ENCODE measurements at regions not wholly inside any gene's neighbourhood (a gene's known extent, or its start where the extent isn't known, plus 50 kb on each side); places are given as distances from the start of the nearest gene placed in this dataset.

DNA sequence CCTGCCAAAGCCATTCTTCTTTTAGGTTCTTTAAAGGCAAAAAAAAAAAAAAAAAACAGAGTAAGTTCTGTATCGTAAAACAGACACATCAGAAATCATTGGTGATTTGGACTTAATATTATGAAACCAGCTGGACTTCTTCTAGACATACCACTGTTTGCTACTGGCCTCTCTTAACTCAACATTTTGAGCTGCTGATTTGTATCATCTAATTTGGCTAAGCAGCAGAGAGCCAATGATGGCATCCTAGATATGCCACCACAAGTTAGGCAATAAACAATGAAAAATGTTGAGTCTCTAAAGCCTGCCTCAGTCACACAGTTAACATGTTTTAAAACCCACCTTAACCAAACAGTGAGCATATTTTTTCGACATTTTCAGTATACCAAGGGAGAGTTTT is 1034.3 kb upstream of the NXPH2 start:
- no peak for DNase-seq

GRCh38 chr2:139813340-139813739 is 1033.2 kb upstream of the NXPH2 start:
- DNase-seq: no peak

- no peak for DNase-seq
These were observed 1025.3 kb upstream of the NXPH2 start for GRCh38 chr2:139805441-139805840.

GRCh38 chr2:139798391-139798790 is 1018.2 kb upstream of the NXPH2 start:
- DNase-seq: no peak

GRCh38 chr2:139790807-139791752 is 1010.9 kb upstream of the NXPH2 start:
- DNase-seq: peak; percentile 22

- DNase-seq: no peak
These were observed 1009.9 kb upstream of the NXPH2 start for GRCh38 chr2:139790136-139790535.

DNA sequence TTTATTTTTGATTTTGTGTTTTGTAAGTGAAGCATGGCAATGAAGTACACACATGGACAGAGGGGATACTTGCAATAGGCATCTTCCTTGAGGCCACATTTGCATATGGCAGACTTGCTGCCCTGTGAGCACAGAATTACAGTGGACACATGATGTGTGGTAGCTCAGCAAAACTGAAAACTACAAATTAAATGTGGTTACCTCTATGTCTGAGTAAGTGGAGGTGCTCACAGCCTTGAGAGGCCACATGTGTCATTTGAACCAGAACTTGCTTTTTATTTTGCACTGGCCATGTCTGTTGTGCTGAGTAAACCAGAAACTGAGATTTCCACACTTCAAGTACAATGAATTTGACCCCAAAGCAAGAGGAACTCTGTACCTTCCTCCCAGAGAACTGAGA is 998.5 kb upstream of the NXPH2 start:
- no peak for DNase-seq

DNA sequence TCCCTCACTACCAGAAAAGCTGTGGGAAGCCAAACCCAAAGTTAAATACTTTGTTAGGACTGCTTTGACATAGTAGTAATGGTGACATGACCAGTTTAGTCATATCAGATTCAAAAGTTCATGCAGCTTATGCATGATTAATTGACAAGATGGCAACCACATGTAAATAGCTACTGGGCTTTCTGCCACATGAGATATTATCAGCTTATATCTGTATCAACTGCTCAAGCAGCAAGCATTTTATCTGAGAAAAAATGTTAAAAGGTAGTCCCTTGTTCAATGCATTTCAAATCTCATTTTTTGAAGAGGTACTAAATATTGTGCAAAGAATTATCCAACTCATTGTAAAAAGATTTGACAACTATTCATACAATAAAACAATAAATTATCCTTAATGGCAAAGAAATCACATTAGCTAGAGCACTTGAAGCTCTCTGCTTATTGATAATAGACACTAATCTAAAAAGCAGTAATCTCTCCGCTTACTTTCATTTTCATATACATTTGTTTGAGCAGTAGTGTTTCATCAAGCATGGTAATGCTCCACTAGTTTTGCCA is 993.6 kb upstream of the NXPH2 start:
- no peak for DNase-seq

DNA sequence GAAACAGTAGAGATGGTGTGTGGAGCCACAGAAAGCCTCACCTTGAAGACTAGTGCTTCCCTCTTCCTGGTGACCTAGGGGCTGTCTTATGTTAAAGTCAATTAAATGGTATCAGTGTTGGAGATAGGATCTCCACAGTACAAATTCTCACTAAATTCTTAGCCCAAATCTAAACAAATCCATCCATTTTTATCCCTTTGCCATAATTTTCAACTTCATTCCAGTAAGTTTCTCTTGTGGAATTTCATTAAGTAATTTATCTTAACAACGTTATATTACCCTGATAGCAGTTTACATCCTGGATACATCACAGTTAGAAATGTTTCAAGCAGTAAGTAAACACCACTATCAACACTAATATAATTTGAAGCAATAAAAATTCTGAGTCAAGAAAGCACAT is 989.4 kb upstream of the NXPH2 start:
- DNase-seq: no peak

DNA sequence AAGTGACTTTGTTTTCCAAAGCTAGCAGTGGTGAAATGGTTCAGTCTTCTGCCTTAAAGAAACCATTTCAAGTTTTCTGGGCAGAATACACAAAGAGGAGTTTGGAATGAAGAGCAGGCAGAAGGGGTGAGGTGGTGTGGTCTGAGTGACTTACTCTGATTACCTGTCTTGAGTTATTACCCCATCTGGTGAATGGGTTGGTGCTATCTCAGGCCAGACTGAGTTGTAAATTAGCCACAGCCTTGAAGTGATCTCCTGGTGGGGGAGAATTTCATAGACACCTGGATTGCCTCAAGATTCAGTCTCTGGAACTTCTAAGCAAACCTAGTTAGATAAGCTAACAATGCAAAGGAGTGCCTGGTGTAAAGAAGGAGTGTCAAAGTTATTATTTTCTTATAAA is 983.5 kb upstream of the NXPH2 start:
- DNase-seq: no peak

DNA sequence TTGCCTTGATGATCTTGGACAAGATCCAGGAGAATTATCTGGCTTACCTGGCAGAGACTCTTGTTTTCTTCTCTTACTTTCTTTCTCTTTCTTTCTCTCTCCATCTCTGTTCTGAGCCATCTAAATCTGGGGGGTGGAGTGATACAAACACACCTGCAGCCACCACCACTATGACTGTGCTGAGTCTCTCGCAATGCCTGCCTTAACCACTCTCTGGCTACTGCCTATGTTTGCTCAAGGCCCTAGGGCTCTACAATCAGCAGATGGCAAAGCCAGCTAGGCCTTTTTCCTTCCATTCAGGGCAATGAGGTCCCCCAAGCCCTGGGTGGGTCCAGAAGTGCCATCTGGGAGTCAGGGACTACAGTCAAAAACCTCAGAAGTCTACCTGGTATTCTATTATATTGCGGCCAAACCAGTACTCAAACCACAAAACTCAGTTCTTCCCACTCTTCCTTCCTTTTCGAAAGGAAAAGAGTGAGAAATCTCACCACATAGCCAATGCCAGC is 978.9 kb upstream of the NXPH2 start:
- DNase-seq: no peak

DNA sequence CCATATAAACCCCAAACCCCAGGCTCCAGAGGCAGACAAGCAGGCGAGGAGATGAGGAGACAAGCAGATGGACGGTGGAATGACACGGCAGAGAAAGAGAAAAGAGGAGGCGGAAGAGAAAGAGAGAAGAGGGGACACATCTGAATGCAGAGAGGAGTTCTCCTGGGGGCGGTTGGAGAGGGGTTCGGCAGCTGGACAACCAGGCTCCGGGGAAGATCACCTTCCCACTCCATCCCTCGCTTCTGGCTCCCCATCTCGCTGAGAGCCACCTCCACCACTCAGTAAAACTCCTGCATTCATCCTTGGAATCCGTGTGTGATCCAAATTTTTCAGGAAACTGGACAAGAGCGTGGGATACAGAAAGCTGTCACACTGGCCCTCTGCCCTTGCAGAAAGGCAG is 966.7 kb upstream of the NXPH2 start:
- DNase-seq: no peak

- DNase-seq: no peak
These were observed 964.1 kb upstream of the NXPH2 start for GRCh38 chr2:139744273-139744672.

DNA sequence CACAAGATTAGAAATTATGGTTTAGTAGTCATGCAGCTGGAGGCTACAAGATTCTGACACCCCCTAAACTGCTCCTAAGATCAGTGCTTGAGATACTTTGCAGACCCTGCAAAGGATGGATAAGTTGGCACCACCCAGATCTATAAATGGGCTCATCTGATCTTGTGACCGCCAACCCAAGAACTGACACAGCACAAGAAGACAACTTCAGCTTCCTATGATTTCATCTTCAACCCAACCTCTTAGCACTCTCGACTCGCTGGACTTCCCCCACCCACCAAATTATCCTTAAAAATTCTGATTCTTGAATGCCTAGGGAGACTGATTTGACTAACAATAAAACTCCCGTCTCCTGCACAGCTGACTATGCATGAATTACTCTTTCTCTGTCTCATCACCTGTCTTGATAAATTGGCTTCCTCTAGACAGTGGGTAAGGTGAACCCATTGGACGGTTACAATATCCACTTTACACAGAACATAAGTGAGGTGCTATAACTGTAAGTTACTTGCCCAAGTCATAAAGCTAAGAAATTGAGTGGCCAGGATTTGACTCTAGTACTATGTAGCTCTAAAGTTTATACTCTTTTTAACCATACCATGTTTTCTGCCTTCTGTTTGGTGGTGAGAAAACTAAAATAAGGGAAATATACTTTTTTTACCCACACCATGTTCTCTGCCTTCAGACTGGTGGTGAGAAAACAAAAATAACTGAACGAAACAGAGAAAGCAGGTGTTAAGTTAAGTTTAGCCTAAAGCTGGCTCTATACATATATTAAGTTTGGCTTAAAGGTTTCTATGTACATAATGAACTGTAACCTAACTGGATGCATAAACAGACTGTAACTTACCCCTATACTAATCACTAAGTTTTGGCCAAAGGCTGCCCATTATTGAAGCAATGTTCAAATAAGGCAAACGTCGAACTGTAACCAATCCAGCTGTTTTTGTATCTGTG is 962.3 kb upstream of the NXPH2 start:
- no peak for DNase-seq

- DNase-seq: no peak
These were observed 957.5 kb upstream of the NXPH2 start for GRCh38 chr2:139737659-139738058.

DNA sequence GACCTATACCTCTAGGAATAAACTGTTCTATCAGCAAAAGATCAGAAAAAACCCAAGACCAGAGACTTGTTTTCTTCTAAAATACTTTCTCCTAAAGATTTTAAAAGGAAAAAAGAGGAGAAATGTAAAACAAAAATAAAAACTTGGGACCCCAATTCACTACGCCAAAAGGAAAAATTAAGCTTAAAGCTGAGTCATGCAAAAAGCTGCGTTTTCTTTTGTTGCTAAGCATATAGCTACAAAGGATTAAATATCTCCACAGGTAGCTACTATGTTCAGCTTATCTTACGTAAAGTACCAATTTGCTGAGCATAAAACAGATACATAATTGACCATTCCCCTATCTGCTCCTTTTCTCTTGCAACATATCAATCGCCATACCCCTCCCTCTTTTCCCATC is 950.0 kb upstream of the NXPH2 start:
- DNase-seq: no peak

GRCh38 chr2:139721411-139721995 is 941.3 kb upstream of the NXPH2 start:
- no peak for DNase-seq

DNA sequence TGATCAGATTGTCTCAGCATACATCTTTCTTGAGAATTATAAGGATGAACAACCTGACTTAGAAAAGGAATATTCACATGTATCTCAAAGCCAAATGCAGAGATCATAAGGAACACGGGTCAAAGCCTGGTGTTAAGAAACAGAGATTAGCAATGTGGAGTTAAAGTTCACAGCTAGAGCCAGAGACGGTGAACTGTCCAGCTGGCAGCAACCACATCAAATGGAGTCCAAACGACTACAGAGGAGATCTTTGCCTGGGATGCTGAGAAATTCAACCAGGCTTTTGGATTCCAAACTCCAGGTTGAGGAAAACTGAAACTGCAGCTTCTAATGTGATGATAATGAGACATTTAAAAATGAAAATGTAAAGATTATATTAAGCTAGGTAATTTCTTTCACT is 939.9 kb upstream of the NXPH2 start:
- no peak for DNase-seq

DNA sequence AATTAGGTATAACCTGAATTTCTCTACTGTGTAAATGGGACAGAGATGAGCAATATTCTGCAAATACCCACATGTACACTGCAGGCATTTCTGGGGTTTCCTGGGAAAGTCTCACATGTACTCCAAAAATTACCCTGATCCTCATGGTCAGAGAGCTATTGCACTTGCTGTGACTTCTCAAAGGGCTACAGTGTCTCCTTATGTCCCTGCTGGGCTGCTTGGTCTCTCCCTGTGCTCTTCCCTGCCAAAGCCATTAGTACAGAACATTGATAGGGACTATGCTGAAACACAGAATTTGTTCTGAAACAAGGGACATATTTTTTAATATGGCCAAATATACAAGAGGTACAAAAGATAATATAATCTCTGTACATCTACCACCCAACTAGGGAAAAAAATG is 924.4 kb upstream of the NXPH2 start:
- DNase-seq: no peak

DNA sequence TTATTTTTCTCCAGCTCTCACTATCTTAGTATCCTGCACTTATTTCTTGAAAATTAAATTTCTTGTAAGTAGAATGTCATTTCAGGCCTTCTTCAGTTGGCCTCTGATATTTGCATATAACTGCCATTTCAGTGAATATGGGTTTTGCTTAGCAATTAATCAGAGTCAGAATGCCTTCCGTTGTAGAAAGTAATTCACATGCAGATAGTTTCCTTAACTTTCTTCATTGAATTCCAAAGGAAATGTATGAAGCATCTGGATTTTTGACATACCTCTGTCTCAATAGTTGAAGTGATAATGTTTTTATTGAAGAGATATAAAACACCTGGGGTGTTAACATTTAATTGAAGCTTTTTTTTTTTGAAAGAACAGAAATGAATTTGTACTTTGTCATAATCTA is 914.1 kb upstream of the NXPH2 start:
- no peak for DNase-seq

DNA sequence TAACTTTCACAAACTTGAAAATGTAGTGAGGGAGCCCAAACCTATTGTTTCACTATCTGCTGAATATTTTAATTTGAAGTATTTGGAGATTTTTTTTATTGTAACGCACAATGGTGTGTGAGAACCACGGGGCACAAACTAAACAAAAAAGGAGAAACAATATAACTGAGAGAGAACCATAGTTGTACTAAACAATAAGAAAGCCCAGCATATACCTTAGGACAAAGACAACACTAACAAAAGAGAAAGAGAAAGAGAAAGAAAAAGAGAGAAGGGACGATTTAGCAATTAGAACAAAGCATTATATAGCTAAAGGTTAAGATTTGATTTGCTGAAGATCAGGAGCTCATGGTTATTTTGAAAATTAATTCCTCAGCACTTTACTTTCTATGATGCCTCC is 906.0 kb upstream of the NXPH2 start:
- DNase-seq: no peak

DNA sequence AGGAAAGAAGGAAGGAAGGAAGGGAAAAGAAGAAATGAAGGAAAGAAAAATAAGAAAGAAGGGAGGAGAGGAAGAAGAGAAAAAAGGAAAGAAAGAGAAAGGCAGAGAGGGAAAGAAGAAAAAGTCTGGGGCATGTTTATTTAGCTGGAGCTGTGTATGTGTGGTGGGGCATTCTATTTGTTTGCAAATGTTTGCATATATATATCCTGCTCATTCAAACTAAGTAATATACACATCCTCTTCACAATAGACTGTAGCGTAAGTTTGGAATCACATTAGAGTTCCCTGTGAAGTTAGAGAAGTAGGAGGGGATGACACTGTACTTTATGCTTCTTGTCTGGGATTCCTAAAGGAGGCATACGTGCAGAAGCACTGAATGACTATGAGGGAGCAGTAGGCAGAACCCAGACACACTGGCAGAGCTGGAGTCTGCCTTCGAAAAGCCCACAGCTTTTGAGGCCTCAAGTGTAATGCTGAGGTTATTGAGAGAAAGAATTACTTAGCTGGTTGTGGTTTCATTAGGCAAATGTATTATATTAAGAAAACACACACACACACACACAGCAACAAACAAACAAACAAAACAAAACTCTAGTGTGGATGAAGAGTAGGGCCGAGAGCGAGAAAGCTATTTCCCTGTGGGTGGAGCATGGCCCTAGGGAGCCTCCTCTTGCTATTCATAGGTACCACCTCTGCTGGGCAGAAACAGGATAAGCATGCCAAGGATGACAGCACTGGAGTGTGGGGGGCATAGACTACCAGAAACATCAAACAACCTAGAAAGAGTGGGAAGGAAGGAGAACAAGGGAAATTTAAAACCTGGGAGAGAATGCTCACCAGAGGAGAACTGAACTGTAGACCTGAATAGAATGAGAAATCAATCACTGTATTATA is 905.1 kb upstream of the NXPH2 start:
- DNase-seq: no peak

All from kidney glomerular epithelial cell (primary cell).